ENCODE measurements at regions not wholly inside any gene's neighbourhood (a gene's known extent, or its start where the extent isn't known, plus 50 kb on each side); places are given as distances from the start of the nearest gene placed in this dataset.
"Not testable (repeated sequence)": the region's sequence is repeated elsewhere in the genome, so short reads cannot be mapped to it uniquely, and the experiment has no call there.

DNA sequence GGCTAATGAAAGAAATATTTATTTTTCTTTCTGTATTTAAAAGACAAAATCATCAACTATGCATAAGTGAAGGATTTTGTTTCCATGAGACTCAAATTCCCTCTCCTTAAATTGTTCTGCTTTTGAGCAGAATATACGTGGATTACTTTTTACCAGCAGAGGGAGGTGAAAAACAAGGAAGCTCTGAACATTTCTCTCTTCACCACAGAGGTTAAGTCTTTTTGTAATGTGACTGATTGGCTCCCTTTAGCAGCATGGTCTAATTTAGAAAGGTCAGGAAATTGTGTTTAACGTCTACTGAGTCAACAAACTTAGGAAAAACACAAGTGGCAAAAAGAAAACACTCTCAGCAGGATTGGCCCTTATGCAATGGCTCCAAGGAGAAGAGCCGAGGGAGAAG lies 55.1 kb upstream of the F9 start:
- no peak for DNase-seq (ENCODE audit: low read depth)

DNA sequence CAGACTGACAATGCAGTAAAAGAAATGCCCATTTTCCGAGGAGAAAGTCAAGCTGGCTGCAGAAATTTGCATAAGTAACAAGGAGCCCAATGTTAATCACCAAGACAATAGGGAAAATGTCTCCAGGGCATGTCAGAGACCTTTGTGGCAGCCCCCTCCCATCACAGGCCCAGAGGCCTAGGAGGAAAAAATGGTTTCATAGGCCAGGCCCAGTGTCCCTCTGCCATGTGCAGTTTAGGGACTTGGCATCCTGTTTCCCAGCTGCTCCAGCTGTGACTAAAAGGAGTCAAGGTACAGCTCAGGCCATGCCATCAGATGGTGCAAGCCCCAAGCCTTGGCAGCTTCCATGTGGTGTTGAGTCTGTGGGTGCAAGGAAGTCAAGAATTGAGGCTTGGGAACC lies 68.6 kb upstream of the F9 start:
- DNase-seq (ENCODE audit: low read depth), result not testable (repeated sequence)

DNA sequence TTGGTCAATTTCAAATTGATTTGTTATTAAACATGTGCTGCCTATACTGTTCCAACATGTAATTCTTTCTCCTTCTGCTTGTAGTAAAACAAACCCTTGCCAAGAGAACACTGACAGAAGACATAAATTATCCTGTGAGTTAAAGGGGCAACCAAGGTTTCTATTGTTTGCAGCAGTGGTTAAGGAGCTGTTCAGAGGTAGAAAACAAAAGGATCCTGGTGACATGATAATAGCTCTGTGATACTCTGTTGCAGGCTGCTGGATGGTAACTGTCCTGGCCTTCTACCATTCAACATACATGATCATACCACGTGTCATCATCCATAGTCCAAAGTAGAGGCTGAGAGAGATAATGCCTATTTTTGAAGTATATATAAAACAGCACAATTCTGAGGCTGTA lies 75.8 kb upstream of the F9 start:
- no peak for DNase-seq (ENCODE audit: low read depth)

DNA sequence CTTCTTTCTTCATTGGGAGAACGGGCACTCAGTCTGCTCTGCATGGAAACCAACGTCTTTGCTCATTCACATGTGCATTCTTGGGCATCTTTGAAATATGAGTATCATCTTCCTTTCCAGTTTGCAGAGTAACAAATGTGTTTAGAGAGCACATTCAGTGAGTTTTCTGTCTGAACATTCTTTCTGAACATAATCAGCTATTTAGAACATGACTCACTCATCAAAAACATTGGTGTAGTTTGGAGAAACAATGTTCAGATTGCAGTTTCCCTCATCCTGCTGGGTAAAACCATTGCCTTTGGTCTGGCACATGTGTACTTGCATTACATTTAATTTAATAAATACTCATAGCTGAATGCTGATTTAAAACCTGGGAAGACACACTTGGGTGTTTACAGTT lies 81.5 kb upstream of the F9 start:
- DNase-seq (ENCODE audit: low read depth), result peak; percentile 58

DNA sequence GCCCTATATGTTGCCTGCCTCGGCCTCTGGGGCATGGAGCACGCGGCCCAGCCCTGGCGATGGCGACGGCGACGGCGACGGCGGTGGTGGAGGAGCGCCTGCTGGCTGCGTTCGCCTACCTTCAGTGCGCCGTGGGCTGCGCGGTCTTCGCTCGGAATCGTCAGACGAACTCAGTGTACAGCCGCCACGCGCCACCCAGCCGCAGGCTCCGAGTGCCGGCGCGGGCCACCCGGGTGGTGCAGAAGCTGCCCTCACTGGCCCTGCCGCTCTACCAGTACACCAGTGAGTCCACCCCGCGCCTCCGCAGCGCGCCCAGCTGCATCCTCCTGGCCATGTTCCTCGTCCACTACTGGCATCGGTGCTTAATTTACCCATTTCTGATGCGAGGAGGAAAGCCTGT lies 83.7 kb upstream of the F9 start:
- no peak for DNase-seq (ENCODE audit: low read depth)

DNA sequence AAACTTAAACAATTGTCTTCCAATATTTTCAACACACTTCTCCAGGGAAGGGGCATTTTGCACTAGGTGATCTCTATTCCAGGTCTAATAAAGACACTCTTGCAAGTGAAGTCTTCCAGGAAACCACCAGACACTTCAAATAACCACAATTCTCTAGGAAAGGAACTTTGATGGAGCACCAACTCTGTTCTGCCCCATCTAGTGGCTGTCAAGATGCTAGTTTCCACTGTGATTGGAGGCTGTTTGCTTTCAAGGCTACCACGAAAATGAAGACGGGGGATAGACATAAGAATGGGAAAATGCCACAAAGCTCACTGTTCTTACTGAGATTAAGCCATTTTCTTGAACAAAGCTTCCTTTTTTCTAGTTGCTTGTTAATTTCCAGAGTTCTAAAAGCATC lies 100.6 kb upstream of the F9 start:
- no peak for DNase-seq (ENCODE audit: low read depth)

DNA sequence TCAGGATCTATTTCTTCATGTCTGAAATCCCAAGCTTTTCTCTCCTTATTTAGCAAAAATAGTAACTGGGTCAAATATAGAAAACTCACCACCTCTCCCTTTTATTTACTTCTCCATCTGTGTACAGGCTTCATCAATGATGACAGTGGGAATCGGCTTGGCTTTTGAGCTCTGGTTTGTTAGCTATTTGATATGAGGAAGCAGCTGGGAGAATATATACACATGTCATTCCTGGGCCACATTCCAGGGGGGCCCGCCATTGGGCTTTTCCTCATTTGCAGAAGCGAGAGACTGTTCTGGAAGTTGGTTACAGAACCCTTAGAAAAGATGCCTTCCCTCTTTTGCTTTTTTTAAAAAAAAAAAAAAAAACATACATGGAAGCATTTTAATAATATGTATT lies 107.4 kb upstream of the F9 start:
- no peak for DNase-seq (ENCODE audit: low read depth)

DNA sequence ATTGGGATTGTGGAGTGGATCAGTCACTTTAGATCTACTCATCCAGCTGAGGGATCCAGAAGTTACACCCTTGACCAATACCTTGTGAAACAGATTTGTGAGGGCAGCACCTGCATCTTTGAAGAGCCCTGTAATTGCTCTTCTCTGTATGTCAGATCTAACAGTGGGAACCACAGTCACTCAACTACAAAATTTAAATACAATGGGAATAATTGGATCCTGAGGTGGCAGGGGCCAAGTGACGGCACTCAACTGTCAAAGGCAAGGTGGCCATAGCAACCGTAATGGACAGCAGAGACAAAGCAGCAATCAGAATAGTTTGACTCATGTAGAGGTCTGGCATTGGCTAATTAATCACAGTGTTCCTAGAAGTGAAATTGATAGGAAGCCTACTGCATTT lies 132.3 kb upstream of the F9 start:
- not testable (repeated sequence) for DNase-seq (ENCODE audit: low read depth)

DNA sequence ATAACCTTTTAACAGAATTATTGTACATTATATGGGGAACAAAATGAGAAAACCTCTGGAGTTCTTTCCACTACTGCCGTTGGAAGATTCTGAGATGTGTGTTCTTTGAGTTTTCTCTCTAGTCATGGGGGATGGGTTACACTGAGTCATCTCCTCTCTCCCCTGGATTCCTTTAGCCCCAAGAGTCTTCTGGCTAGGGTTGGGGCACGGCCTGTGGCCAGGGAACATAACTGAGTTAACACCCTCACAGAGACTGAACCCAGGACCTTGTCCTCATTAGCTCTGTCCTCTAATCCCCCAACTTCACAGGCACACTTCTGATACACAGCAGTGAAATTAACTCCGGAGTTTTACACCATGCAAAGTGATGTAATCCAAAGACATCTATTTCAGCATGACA lies 142.3 kb upstream of the F9 start:
- no peak for DNase-seq (ENCODE audit: low read depth)

DNA sequence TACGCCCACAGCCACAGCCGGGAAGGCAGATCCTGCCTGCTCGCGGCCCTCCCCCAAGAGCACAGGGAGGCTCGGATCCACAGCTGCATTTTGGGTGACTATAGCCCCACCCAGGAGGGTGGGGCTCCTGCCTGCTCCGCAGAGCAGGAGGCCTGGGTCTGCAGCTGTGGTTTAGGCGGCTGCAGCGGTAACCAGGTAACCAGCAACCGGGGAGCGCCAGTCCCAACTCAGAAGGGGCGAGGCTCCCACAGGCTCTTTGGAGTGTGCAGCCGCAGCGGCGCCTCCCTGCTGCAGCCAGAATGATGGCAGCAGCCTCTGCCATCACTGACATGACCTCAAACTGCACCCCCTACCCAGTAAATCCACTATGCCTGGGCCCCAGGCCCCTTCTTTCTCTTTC lies 148.0 kb upstream of the F9 start:
- no peak for DNase-seq (ENCODE audit: low read depth)

DNA sequence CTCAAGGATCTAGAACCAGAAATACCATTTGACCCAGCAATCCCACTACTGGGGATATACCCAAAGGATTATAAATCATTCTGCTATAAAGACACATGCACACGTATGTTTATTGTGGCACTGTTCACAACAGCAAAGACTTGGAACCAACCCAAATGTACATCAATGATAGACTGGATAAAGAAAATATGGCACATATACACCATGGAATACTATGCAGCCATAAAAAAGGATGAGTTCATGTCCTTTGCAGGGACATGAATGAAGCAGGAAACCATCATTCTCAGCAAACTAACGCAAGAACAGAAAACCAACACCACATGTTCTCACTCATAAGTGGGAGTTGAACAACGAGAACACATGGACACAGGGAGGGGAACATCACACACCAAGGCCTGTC lies 154.0 kb upstream of the F9 start:
- not testable (repeated sequence) for DNase-seq (ENCODE audit: low read depth)

DNA sequence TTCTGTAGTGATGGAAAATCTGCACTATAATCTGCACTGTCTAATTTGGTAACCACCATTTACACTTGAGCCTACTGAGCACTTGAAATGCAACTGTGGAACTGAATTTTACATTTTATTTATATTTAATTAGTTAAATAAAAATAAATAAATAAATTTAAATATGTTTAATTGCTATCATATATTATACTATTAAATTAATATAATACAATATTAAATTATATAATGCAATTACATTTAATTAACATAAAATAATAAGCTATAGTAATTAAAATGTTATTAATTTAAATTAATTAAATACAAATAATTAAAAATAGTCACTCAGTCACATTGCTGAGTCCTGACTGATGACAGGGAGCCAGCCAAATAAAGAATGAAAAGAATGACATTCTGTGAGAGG lies 170.2 kb upstream of the F9 start:
- no peak for DNase-seq (ENCODE audit: low read depth)

DNA sequence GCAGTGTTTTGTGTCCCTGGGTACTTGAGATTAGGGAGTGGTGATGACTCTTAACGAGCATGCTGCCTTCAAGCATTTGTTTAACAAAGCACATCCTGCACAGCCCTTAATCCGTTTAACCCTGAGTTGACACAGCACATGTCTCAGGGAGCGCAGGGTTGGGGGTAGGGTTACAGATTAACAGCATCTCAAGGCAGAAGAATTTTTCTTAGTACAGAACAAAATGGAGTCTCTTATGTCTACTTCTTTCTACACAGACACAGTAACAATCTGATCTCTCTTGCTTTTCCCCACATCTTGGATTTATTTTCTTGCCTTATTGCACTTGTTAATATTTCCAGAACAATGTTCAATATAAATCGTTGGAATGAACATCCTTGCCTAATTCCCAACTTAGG lies 187.9 kb upstream of the F9 start:
- not testable (repeated sequence) for DNase-seq (ENCODE audit: low read depth)

DNA sequence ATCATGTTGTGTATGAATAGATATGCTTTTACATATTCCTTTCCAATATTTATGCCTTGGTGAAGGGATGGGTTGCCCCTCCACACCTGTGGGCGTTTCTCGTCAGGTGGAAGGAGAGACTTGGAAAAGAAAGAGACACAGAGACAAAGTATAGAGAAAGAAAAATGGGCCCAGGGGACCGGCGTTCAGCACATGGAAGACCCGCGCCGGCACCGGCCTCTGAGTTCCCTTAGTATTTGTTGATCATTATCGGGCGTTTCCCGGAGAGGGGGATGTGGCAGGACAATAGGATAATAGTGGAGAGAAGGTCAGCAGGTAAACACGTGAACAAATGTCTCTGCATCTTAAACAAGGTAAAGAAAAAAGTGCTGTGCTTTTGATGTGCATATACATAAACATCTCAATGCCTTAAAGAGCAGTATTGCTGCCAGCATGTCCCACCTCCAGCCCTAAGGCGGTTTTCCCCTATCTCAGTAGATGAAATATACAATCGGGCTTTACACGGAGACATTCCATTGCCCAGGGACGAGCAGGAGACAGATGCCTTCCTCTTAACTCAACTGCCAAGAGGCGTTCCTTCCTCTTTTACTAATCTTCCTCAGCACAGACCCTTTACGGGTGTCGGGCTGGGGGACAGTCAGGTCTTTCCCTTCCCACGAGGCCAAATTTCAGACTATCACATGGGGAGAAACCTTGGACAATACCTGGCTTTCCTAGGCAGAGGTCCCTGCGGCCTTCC lies 188.5 kb upstream of the F9 start:
- not testable (repeated sequence) for DNase-seq (ENCODE audit: low read depth)

DNA sequence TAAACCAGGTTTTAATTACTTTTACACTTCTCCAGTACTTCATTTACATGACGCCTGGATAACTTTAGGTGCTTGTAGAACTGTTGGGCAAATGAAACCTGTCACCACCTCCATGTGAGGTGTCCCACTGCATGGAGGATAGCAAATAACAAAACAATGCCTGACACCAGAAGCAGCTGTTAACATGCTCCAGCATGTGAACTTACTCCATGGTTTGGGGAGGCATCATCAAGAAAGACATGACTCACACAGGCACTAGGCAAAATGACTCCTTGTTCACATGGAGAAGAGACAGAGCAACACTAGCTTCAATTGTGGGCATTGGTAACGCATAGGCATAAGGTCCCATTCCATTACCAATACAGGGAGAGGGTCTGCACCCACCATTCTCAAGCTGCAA lies 198.1 kb upstream of the F9 start:
- no peak for DNase-seq (ENCODE audit: low read depth)

DNA sequence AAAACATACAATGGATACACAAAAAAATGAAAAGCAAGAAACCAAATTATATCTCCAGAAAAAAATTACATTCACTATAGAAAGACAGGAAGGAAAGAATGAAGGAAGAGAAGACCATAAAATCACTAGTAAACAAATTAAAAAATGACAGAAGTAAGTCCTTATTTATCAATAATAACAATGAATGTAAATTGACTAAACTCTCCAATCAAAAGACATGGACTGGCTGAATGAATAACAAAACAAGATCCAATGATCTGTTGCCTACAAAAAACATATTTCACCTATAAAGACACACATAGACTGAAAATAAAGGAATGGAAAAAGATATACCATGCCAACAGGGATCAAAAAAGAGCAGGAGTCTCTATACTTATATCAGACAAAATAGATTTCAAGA lies 203.2 kb upstream of the F9 start:
- DNase-seq (ENCODE audit: low read depth), result no peak

DNA sequence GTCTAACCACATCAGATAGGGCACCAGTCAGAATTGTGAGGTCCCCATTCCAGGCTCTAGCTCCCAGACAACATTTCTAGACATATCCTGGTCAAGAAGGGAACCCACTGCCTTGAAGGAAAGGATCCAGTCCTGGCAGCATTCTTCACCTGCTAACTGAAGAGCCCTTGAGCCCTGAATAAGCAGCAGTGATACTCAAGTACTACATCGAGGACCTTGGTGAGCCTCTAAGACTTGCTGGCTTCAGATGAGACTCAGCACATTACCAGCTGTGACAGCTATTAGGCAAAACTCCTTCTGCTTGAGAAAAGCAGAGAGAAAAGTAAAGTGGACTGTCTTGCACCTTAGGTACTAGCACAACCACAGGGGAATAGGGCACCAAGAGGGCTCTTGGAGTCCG lies 205.8 kb upstream of the F9 start:
- no peak for DNase-seq (ENCODE audit: low read depth)

DNA sequence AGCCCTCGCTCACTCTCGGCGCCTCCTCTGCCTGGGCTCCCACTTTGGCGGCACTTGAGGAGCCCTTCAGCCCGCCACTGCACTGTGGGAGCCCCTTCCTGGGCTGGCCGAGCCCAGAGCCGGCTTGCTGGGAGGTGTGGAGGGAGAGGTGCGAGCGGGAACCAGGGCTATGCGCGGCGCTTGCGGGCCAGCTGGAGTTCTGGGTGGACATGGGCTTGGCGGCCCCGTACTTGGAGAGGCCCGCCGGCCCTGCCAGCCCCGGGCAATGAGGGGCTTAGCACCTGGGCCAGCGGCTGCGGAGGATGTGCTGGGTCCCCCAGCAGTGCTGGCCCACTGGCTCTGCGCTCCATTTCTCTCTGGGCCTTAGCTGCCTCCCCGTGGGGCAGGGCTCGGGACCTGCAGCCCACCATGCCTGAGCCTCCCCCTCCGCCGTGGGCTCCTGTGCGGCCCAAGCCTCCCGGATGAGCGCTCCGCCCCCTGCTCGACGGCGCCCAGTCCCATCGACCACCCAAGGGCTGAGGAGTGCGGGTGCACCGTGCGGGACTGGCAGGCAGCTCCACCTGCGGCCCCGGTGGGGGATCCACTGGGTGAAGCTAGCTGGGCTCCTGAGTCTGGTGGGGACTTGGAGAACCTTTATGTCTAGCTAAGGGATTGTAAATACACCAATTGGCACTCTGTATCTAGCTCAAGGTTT lies 209.7 kb upstream of the F9 start:
- DNase-seq (ENCODE audit: low read depth), result not testable (repeated sequence)

DNA sequence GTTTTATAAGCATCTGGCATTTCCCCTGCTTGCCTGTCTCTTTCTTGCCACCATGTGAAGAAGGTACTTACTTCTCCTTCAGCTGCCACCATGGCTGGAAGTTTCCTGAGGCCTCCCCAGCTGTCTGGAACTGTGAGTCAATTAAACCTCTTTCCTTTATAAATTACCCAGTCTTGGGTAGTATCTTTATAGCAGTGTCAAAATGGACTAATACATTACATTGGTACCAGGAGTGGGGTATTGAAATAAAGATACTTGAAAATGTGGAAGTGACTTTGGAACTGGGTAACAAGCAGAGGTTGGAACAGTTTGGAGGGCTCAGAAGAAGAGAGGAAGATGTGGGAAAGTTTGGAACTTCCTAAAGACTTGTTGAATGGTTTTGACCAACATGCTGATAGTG lies 223.9 kb upstream of the F9 start:
- not testable (repeated sequence) for DNase-seq (ENCODE audit: low read depth)

DNA sequence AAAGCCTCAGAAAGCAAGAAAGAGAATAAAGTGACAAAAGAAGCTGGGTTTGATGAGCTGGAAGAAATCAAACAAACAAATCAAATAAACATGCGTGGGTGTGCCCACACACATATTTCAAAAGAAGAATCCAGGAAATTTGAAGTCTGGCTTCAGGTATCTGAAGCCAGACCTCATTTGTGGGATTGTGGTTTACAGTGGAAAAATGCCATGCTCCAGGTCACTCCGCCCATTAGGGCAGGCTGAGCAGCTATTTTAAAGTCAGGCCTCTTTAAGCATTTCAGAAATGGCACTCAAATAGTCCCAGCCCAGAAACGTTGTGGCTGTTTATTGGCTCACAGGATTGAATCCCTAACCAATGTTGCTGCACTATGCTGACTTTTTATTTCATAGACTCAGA lies 226.1 kb upstream of the F9 start:
- no peak for DNase-seq (ENCODE audit: low read depth)

DNA sequence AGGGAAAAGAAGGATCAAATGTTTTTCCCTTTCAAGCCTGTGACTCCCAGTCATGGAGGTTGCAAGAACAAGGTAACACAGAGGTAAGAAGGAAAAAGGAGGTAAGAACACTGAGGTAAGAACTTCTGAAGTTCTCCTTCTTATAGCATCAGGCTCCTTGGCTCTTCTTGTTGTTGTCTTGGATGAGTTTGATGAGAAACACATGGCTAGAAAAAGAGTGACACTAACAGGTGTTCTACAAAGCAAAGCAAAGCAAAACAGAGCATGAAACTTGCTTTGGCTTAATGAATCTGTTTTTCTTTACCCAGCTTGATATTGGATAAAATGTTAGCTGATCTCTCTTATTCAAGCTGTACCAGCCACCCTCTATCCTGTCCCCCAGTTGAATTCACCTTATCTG lies 231.2 kb upstream of the F9 start:
- no peak for DNase-seq (ENCODE audit: low read depth)

DNA sequence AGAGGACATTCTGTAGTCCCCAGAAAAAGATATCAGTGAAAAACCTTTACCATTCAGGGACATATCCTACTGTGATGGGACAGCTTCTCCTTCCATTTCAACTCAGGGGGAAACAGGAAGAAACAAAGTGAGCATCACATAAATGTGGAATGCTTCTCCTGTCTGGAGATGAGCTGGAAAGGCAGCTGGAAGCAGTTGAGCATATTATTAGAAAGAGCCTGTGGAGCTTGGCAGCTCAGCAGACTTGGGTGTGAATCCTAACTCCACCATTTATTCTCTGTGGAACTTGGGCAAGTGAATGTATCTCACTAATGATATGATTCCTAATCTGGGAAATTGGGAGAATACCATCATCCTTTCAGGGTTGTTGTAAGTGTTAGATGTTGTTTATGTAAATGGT lies 232.1 kb upstream of the F9 start:
- DNase-seq (ENCODE audit: low read depth), result no peak

DNA sequence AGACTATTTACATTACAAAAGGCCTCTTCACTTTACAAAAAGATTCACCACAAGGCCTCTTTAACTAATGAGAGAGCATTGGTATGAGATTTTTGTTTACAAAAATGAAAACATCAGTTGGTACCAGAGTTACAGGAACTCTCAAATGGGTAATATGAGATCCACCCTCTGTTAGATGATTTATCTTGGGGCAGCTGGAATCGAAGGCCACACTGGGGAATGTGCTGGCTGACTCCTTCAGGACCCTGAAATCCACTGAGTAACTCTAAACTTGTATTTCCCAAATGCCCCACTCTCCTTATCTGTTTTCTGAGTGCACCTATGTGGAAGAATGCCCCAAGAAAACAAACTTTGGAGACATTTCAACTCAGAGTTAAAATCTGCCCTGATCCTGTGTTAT lies 232.9 kb upstream of the F9 start:
- no peak for DNase-seq (ENCODE audit: low read depth)

DNA sequence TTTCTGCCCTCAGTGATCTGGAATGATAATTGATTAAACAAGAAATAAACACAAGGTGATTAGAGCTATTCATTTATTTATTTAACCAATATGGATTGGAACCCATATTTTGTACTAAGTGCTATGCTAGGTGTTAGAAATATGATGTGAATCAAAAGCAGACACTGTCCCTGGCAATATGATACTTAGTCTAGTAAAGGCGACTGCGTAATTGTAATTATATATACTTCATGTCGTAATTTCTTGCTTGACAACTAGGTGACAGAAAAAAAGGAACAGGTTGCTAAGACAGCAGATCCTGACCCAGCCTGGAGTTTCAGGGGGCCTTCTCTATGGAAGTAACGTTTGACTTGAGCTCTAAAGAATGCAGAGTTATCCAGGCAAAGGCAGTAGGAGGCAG lies 236.5 kb upstream of the F9 start:
- DNase-seq (ENCODE audit: low read depth), result no peak

All from fibroblast of gingiva (primary cell).